Esophagus muscularis mucosa (tissue), 4 donors: ENCODE measurements at regions not wholly inside any gene's neighbourhood (a gene's known extent, or its start where the extent isn't known, plus 50 kb on each side); places are given as distances from the start of the nearest gene placed in this dataset.

ENCODE experiments used
- DNase-seq: peaks from one replicate; pipeline ENCODE4 v3.0.0-alpha.2; 2017; ENCODE audit errors: extremely low spot score
- H3K27ac ChIP-seq, 4 donors: fragments of 200-600 bp; sonication (generic); replicated peaks in 1 of 4; 1 replicate in 3 of 4; 2 replicates in 1 of 4; pipeline ENCODE4 v1.5.1; 2016 to 2019; ENCODE audit warnings: mild to moderate bottlenecking in 1 of 4
- H3K27me3 ChIP-seq, 4 donors: fragments of 200-600 bp; sonication (generic); one replicate each; pipeline versions ENCODE4 v1.5.1 to v1.6.0; 2016 to 2019
- H3K36me3 ChIP-seq, 4 donors: fragments of 200-600 bp; sonication (generic); one replicate each; pipeline ENCODE4 v1.5.1; 2016 to 2019
- H3K4me1 ChIP-seq, 4 donors: fragments of 200-600 bp; sonication (generic); one replicate each; pipeline ENCODE4 v1.5.1; 2016 to 2019
- H3K4me3 ChIP-seq, 4 donors: fragments of 200-600 bp; sonication (generic); 1 replicate in 2 of 4; 2 replicates in 2 of 4; pipeline ENCODE4 v1.5.1; 2016 to 2019; ENCODE audit warnings: mild to moderate bottlenecking in 4 of 4, moderate library complexity in 1 of 4
- H3K9me3 ChIP-seq, 4 donors: fragments of 200-600 bp; sonication (generic); 1 replicate in 3 of 4; 2 replicates in 1 of 4; pipeline ENCODE4 v1.5.1; 2016 to 2019
- CTCF ChIP-seq, 3 experiments: fragments of 200-600 bp in 2 of 3; fragments of 450-650 bp in 1 of 3; sonication (generic) in 2 of 3; IDR thresholded peaks; one replicate each; pipeline ENCODE4 v1.5.1; 2017 to 2019; ENCODE audit warnings: antibody characterized with exemption in 3 of 3, mild to moderate bottlenecking in 2 of 3, moderate library complexity in 1 of 3
- EP300 ChIP-seq: sonication (generic); formaldehyde crosslinking; IDR thresholded peaks from one replicate; pipeline ENCODE4 v1.6.1; 2017; ENCODE audit warnings: antibody characterized with exemption
- POLR2A ChIP-seq: fragments of 450-650 bp; IDR thresholded peaks from one replicate; pipeline ENCODE4 v1.6.1; 2017; ENCODE audit warnings: antibody characterized with exemption, moderate library complexity, mild to moderate bottlenecking, low read depth
- POLR2AphosphoS5 ChIP-seq, 2 donors: sonication (generic); formaldehyde crosslinking; IDR thresholded peaks; one replicate each; pipeline ENCODE4 v1.6.1; 2017; ENCODE audit warnings: antibody characterized with exemption in 2 of 2
- WGBS: methylation state at CpG from one replicate; pipeline ENCODE4 v1.1.5; 2018; 5-methylcytosine and 5-hydroxymethylcytosine counted together
- intact Hi-C: fragments of 100-400 bp; cut with DNase I; formaldehyde crosslinking; loops from one replicate; pipeline ENCODE4 v1.15.1; 2023

DNA sequence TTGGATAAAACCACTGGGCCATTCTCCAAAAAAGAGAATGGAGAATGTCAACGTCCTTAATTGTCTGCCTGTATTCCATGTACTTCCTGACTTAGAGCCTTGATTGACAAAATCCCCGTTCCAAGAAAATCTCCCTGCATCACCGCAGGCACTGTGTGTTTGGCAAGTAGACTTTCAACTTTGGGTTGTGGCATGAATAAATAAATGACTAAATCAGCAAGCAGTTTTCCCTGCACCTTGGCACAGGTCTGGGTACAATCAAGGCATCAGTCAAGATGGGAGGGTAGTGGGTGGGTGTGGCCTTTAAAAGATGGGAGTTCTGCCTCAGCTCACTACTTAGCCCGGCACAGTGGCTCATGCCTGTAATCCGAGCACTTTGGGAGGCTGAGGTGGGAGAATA, 248.5 kb upstream of the RPL38 start:
- peaks cover 0 to 74% (median 17%) of the 10 kb centered on the region in 4 donors for H3K27me3 ChIP-seq
- peaks cover 4 to 15% (median 13%) of the 10 kb centered on the region in 4 donors for H3K4me1 ChIP-seq
- H3K9me3 ChIP-seq, result no peaks in the 10 kb centered on the region
- no peak overlapping the region for H3K27ac ChIP-seq
- no peak for DNase-seq
- intact Hi-C loops, result loop anchor here (10.0 kb wide), 1 partner anchor 530 kb away; no protein-coding TSS in a partner anchor
- no peak overlapping the region for H3K4me3 ChIP-seq
- TF ChIP-seq CTCF (IDR thresholded peaks at IDR 0.05) (no peak), POLR2AphosphoS5 (IDR thresholded peaks at IDR 0.05) (no peak), POLR2A (no peak), EP300 (no peak)
- 77% methylated on average over 5 of the region's 5 CpGs for WGBS
- no peaks in the 10 kb centered on the region for H3K36me3 ChIP-seq

DNA sequence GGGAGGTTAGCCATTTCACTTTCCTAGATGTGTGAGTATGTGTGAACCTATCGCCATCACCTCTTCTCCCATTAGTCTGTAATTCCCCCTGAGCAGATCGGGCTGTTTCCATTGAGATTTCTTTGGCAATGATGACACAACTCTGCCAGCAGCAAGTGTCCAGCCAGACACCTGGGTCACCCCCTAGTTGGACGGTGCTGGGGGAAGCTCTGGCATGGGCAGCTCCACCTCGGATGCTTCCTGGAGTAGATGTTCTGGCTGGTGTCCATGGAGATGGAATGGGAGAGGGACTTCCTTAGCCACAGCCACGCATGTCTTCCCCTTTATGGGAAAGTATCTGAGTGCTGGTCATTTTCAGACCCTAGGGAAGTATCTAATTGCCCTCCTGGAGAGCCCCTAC, 247.9 kb upstream of the RPL38 start:
- peaks cover 0 to 69% (median 17%) of the 10 kb centered on the region in 4 donors for H3K27me3 ChIP-seq
- 57% methylated on average over 5 of the region's 5 CpGs for WGBS
- TF ChIP-seq POLR2AphosphoS5 (IDR thresholded peaks at IDR 0.05) (no peak), POLR2A (no peak), CTCF (IDR thresholded peaks at IDR 0.05) (no peak), EP300 (no peak)
- H3K4me1 ChIP-seq, result peaks cover 4 to 15% (median 13%) of the 10 kb centered on the region in 4 donors
- H3K27ac ChIP-seq, result no peak overlapping the region
- H3K36me3 ChIP-seq, result no peaks in the 10 kb centered on the region
- no peaks in the 10 kb centered on the region for H3K9me3 ChIP-seq
- no peak for DNase-seq
- intact Hi-C loops, result loop anchor here (10.0 kb wide), 1 partner anchor 531 kb away; no protein-coding TSS in a partner anchor
- H3K4me3 ChIP-seq, result no peak overlapping the region

GRCh38 chr17:73956169-73956568, 247.3 kb upstream of the RPL38 start:
- DNase-seq, result no peak
- intact Hi-C loops, result loop anchor here (10.0 kb wide), 1 partner anchor 531 kb away; no protein-coding TSS in a partner anchor
- 75% methylated on average over 1 of the region's 1 CpG for WGBS
- Histone ChIP-seq H3K4me1 (peaks cover 4 to 15% (median 13%) of the 10 kb centered on the region in 4 donors), H3K27me3 (peaks cover 0 to 63% (median 16%) of the 10 kb centered on the region in 4 donors), H3K27ac (no peak overlapping the region), H3K36me3 (no peaks in the 10 kb centered on the region), H3K4me3 (no peak overlapping the region), H3K9me3 (no peaks in the 10 kb centered on the region)
- TF ChIP-seq EP300, result no peak
- no peak for TF ChIP-seq POLR2A
- TF ChIP-seq POLR2AphosphoS5 (IDR thresholded peaks at IDR 0.05), result no peak
- no peak for TF ChIP-seq CTCF (IDR thresholded peaks at IDR 0.05)

DNA sequence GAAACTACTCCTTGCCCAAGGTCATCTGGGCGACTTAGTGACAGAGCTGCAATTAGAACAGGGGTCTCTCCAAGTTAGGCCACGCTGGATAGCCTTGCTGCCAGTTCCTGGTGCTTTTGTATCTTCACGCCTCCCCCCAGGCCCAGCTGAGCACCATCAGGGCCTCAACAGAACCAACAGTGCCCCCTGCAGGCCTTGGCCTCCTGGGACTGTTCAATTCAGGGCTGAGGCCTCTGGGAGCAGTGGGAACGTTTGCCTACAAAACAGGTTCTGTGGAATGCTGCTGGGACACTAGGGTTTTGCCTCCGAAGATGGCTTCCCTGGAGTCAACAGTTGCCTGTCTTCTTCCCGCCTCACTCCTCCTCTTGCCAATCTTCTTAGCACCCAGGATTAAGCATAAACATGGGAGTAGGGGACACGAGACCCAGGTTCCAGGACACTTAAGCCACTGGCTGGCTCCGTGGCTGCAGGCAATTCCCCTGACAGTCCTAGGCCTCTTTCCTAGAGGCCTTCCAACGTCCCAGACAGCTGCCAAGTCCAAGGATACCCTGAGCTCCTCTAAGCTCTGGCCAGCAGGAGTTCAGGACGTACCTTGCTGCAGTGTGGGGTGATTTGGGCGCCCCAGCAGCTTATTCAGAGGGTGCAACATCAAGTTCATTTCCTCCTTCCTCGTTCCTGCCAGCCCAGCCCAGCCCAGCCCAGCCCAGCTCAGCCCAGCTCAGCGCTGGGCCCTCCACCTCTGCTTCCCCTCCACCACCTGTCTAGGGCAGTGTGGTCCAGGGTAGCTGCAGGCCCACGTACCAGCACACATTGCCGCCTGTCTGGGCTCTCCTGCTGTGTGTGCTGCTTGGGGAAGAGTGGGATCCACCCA, 246.6 kb upstream of the RPL38 start:
- no peak for TF ChIP-seq POLR2AphosphoS5 (IDR thresholded peaks at IDR 0.05)
- TF ChIP-seq EP300, result no peak
- peak in 2 of 3 experiments; percentile 9 to 23 for TF ChIP-seq CTCF (IDR thresholded peaks at IDR 0.05)
- 76% methylated on average over 10 of the region's 15 CpGs for WGBS
- Histone ChIP-seq H3K4me1 (peaks cover 4 to 13% (median 12%) of the 10 kb centered on the region in 4 donors), H3K27me3 (peaks cover 0 to 56% (median 13%) of the 10 kb centered on the region in 4 donors), H3K4me3 (no peak overlapping the region), H3K36me3 (no peaks in the 10 kb centered on the region), H3K27ac (no peak overlapping the region), H3K9me3 (no peaks in the 10 kb centered on the region)
- no peak for DNase-seq
- intact Hi-C loops, result loop anchor here (10.0 kb wide), 1 partner anchor 532 kb away; no protein-coding TSS in a partner anchor
